CD4-positive, alpha-beta T cell treated with Interleukin-6 at 100 ng/mL for 8 hours (primary cell): ENCODE measurements at regions not wholly inside any gene's neighbourhood (a gene's known extent, or its start where the extent isn't known, plus 50 kb on each side); places are given as distances from the start of the nearest gene placed in this dataset.
"Not testable (repeated sequence)": the region's sequence is repeated elsewhere in the genome, so short reads cannot be mapped to it uniquely, and the experiment has no call there.

ENCODE experiments used
- DNase-seq: peaks from one replicate; pipeline ENCODE4 v3.0.0-alpha.2; 2020; ENCODE audit warnings: mixed read lengths, low spot score

DNA sequence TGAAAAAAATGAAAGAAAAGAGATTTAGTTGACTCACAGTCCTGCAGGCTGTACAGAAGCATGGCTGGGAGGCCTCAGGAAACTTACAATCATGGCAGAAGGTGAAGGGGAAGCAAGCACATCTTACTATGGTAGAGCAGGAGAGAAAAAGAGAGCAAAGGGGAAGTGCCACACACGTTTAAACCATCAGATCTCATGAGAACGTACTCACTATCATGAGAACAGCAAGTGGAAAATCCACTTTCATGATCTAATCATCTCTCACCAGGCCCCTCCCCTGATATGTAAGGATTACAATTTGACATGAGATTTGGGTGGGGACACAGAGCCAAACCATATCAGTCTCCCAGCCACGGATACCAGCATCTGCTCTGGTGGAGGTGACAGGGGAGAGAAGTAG is 50.8 kb upstream of the CPOX start:
- no peak for DNase-seq

DNA sequence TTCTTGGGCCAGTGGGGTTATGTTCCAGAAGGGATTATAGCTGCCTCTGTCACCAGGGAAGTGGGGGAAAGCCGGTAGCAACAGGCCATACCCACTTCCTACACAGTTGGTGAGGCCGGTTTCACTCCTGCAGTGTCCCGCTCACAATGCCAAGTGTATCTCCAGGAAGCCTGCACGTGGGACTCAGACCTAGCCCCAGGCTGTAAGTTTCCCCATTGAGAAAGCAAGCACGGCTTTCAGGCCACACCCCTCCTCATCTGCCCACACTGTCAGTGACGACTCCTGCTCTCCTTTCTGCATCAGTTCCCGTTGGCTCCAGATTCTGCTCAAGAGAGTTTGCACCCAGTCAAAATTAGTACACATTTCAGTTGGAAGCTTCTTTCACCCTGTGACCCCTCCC is 51.6 kb upstream of the CPOX start:
- no peak for DNase-seq

DNA sequence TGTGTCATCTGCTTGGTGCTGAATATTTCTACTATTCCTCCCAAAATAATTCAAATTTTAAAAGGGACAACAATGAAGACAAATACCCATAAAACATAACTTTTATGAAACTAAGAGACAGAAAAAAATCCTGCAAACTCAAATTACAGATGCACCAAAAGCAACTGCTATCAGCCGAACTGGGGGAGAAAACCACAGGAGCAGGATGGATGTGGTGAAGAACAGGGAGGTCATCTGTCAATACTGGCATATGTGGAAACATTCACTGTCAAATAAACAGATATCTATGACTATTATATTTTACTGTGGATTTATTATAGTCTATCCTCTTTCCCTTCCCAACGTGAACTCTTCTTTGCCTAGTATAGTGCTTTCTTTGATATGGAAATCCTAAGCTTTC is 53.3 kb upstream of the CPOX start:
- DNase-seq, result no peak

DNA sequence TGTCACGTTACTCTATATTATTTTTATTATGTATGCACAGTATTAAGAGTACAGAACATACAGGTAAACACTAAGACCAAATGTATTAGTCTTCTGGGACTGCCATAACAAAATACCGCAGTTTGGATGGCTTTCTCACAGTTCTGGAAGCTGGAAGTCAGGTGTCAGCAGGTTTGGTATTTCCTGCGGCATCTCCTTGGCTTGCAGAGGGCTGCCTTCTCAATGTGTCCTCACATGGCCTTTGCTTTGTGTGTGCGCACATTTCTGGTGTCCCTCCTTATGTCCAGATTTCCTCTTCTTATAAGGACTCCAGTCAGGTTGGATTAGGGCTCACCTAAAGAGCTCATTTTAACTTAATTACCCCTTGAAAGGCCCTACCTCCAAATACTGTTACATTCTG is 53.8 kb upstream of the CPOX start:
- no peak for DNase-seq

DNA sequence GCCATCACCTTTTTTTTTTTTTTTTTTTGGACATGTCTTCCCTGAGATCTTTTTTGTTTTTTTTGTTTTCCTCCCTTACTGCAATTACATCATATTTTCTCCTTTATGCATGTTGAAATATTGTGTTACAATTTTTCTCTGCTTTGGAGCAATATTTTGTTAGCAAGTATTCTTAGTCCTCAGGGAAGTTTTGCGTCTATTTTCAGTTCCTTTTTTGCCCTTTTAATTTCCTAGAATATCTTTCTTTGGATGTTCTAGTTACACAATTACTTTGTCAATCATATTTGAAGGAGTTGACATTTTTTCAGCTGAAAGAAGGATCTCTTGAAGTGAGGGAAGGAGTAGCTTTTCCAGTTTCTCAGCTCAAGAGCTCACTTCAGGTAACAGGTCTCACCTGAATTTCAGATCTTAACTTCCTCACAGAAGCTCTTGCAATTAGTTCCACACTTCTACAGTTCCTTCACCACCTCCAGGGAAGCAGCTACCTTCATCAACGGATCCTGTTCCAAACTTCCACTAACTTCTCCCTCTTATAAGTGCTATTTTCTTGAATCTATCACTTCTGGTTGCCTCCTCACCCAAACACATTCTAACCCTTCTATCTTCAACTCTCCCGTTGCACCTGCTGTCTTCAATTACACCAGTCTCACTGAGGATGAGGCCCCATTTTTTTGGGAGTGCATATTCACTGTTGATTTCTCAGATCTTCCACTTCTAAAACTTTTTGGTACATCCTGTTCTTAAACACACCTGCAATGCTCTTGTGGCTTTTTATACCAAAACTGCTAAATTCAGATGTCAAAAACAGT is 57.8 kb upstream of the CPOX start:
- DNase-seq, result no peak

DNA sequence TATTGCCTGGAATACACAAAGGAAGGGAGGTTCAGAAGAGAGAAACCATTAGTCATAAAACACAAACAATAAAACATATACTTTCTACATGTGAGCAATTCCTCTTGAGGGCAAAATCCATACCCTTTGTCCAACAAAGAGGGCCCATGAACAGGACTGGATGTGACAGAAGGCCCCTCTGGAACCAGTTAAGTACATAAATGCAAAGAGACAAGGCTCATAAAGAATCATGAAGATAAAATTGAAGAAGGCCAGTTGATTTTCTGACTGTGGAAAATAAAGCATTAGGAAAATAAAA is 58.3 kb upstream of the CPOX start:
- DNase-seq, result no peak

DNA sequence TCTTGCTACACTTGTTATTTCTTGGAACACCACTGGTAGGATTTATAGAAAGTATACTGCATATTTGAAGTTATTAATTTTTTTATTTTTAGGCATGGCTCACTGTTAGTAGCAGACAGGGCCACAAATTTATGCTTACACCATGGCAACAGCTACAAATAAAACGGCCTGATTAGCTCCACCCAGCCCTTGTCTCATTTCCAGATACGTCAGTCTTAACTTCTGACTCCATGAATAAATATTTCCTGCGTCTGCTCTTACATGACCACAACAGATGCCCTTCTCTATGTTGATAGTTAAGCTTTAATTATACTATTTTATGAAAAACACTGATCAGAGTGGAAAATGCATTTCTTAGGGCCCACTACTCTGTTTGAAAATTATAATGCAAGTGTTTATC is 62.3 kb upstream of the CPOX start:
- DNase-seq, result no peak

DNA sequence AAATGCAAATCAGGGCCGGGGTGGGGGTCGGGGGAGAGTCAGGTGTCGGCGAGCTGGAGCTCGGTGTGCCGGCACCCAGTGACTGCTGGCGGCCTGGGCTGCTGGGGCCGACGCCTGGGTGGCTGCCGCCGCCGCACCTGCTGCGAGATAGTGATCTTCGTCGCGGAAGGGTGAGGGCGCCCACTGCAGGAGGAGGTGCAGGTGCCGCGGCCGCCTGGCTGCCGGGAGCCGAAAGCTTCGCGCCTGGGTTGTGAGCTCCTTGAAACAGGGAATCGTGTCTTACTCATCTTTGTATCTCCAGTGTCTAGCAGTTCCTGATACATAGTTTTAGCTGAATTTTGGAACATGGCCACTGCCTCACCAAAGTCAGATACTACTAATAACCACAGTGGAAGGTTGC is 64.0 kb upstream of the CPOX start:
- peak; percentile 30 for DNase-seq

DNA sequence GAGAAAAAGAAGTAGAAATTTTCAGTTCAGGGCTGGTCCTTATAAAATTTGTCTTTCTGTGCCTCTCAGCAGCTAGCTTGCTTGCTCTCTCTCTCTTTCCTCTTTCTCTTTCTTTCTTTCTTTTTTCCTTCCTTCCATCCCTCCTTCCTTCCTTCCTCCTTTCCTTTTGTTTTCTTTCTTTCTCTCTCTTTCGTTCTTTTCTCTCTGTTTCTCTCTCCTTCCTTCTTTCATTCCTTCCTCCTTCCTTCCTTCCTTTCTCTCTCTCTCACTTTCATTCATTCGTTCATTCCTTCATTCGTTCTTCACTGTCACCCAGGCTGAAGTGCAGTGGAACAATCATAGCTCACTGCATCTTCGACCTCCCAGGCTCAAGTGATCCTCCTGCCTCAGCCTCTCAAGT is 69.3 kb upstream of the CPOX start:
- DNase-seq, result no peak

DNA sequence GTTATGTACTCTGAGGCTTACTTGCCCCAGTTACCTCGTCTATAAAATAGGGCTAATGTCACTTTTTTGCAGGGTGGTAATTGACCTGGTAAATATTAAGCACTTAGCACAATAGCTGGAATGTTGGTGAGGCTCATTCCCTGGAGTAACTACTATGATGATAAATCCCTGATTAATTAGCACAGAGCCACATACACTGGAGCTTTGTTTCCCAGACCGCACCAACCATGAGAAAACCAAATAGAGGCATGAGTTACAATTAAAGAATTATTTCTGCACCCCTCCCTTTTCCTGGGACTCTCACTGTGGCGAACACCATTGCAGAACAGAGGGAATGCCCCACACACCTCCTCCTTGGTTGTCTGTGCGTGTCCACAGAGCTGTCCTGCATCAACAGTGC is 76.6 kb upstream of the CPOX start:
- DNase-seq, result no peak

DNA sequence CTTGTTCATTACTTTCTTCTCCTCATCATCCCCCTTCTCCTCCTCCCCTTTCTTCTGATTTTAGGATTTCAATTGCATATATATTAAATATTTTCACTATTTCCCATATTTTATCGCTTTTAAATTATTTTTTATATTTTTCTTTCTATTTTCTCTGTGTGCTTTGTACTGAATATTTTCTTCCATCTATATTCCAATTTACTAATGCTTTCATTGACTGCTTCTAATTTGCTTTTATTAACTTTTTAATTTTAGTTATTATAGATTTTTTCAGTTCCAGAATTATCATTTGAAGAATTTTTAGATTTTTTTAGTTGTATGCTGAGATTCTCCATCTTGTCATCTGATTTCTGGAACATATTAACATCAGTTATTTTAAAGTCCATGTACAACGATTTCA is 83.2 kb upstream of the ST3GAL6 start:
- DNase-seq, result no peak

DNA sequence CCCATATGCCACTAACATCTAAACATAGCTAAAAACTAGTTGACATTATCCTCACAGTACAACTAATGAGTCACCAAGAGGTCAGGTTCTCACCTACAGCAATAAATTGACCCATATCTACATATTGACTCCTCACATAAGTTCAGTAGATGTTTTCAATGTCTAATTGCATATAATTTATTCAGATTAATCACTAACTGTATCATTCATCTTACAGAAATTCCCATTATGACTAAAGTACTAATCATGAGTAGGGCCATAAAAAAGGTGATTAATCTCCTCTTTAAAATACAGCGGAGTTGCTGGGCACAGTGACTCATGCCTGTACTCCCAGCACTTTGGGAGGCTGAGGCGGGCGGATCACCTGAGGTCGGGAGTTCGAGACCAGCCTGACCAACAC is 82.4 kb upstream of the ST3GAL6 start:
- DNase-seq, result no peak

DNA sequence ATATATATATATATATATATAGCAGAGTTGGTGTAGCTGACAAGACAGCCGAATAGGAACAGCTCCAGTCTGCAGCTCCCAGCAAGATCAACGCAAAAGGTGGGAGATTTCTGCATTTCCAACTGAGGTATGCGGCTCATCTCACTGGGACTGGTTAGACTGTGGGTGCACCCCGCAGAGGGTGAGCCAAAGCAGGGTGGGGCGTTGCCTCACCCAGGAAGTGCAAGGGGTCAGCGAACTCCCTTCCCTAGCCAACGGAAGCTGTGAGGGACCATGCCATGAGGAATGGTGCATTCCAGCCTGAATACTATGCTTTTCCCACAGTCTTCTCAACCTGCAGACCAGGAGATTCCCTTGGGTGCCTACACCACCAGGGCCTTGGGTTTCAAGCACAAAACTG is 81.7 kb upstream of the ST3GAL6 start:
- DNase-seq, result no peak

DNA sequence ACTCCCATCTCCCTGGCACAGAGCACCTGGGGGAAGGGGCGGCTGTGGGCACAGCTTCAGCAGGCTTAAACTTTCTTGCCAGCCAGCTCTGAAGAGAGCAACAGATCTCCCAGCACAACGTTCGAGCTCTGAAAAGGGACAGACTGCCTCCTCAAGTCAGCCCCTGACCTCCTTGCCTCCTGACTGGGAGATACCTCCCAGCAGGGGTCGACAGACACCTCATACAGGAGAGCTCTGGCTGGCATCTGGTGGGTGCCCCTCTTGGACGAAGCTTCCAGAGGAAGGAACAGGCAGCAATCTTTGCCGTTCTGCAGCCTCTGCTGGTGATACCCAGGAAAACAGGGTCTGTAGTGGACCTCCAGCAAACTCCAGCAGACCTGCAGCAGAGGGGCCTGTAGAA is 80.7 kb upstream of the ST3GAL6 start:
- DNase-seq, result not testable (repeated sequence)

DNA sequence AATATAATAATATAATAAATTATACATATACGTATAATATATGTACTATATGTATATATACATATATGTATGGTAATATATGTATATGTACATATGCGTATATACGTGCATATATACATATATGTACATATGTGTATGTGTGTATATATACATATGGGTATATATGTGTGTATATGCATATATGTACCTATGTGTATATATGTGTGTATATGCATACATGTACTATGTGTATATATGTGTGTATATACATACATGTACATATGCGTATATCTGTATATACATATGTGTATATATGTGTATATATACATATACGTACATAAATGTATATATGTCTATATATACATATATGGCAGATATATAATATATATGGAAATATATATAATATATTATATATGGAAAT is 74.8 kb upstream of the ST3GAL6 start:
- no peak for DNase-seq

DNA sequence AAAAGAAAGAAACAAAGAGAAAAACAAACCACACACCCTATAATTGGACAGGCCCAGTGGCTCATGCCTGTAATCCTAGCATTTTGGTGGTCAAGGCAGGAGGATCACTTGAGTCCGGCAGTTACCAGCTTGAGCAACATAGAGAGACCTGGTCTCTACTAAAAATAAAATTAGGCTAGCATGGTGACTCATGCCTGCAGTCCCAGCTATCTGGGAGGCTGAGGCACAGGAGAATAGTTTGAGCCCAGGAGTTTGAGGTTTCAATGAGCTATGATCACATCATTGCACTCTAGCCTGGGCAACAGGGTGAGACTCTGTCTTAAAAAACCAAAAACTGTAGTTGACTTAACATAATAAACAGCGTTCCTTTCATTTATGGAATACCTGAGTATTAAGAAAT is 72.3 kb upstream of the ST3GAL6 start:
- no peak for DNase-seq

DNA sequence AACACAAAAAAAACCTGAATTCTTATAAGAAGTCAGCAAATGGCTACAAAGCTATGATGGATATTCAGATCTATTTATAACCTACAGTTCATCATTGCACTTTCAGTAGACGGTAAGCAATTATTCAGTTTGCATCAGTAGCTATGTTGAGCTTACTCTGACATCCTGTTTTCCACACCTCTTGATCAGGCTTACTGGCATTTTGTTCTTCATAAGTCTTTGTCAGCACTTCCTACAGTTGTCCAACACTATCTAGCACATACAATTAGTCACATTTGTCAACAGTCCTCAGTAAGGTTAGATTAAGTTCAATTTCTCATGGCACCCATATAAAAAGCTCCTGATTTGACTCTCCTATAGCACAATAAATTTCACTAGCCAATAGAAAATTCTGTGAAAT is 71.2 kb upstream of the ST3GAL6 start:
- DNase-seq, result no peak

DNA sequence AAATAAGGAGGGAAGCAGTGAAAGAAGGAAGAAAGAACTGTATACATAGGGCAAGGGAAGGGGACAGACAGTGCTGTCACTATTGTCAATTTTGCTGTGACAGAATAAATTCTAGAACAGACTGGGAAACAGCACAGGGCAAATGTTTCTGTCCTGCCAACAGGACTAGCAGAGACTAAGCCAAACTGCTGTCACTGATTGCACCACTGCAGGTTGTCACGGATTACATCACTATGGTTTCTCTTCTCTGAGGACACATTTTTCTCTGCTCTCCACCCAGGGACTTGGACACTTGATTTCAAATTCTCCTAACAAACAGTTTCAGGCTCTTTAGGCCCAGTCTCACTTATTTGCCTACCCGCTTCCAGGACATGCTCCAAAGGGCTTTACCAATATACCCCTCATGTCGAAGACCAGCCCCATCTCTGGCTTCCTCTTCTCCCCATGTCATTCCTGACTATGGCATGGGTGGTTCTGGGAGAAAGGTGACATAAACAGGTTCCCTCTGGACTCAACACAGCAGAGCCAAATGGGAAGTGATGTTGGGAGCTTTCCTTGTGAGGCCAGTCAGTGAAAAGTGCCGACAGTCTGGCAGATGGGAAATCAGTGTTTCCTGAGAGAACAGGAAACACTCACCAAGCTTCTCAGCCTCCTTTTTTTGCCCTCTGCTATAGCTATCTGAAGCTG is 70.2 kb upstream of the ST3GAL6 start:
- DNase-seq, result no peak

DNA sequence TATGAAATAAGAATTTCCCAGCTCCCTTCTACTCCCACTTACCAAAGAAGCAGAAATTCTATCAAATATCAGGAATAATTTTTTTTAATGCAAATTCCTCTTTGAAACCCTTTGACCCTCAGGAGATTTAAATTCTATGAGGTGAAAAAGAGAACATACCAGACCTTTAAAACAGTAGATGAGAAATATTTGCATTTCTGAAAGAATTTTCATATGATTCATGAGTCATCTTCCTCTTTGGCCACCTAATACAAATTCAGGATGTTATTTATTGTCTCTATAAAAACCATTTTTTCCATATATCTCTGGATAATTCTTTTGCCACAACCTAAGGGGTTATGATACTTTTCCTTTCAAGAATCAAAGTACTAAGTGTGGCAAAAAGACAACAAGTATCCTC is 67.3 kb upstream of the ST3GAL6 start:
- DNase-seq, result no peak

DNA sequence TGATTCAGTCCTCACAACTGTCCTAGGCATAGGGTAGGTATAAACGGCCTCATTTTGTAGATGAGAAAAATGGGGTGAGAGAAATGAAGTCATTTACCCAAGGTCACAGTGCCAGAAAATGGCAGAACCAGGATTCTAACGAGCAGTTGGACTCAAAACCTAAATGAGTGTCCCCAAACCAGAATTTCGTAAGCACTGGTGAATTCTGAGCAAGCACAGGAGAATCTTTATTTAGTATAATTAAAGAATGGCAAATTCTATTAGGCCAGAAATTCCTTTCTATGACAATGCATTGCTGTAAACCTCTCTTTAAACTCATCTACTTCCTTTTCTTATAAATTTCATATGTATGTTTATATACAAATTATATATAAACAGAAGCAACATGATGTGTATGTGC is 66.8 kb upstream of the ST3GAL6 start:
- not testable (repeated sequence) for DNase-seq

DNA sequence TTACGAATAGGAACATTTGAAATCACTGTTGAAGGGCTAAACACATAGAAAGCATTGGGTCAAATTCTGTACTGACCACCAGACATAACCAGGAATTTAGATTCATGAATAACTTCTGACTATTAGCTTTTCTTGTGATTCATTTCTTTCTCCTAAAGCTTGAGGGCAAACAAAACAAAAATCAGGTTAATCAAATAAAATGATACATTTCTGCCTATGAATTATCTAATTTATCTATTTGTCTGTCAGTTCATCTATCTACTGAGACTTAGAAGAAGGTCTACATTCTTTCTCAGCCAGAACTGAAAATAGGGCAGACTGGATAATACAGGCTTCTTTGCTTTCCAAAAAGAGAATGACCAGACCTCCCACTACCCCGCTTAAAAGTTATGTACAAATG is 65.9 kb upstream of the ST3GAL6 start:
- no peak for DNase-seq

DNA sequence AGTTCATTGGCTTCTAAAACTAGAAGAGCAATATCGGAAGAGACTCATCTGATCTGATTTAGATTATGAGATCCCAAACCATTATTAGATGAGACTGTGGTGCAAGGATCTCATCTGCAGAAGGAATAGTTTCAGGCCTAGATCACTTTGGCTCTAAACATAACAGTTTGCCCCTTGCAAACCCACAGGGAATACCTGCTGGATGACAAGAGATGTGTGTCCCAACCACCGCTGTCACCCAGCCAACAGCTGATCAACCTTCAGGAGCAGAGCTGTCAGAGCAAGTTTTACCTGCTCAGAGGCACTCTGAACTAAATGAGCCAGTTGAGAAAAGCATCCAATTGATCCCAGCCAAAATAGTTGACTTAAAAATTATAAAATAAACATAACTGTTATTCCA is 64.0 kb upstream of the ST3GAL6 start:
- DNase-seq, result no peak

DNA sequence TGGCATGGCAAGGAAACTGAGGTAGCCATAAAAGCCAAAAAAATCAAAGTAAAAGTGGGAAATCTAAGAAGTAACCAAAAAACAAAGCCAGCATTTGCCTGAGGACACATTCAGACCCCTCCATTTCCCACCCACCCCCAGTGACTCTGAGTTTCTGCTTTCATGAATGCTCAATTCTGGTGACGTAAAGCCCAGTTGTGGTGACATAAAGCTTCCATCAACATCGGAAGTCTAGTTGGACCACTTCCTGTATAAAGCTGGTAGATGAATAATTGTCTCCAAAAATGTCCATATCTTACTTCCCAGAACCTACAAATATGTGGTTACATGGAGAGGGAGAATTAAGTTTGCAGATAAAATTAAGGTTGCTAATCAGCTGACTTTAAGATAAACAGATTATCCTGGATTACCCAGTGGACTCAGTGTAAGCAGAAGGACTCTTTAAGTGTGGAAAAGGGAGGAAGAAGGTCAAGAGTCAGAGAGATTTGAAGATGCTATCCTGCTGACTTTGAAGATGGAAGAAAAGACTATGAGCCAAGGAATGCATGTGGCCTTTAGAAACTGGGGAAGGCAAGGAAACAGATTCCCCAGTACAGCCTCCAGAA is 62.0 kb upstream of the ST3GAL6 start:
- no peak for DNase-seq

DNA sequence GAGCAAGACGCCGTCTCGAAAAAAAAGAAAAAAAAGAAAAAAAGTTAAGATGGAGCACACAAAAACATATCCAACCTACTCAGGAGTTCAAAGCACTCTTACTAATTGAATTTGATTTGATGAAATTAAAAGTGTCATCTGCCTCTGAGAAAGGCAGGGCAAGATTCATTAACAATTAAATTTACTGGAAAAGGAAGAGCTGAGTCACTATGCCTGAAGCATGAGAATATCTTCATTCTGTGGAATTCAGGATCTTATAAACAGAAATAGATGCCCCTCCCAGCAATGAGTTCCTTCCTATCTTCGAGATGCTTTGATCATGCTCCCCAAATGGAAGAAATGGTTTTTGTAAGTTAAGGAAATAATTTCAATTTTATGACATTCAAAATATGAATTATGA is 61.0 kb upstream of the ST3GAL6 start:
- no peak for DNase-seq
